MM.1S (cell line): ENCODE measurements at regions not wholly inside any gene's neighbourhood (a gene's known extent, or its start where the extent isn't known, plus 50 kb on each side); places are given as distances from the start of the nearest gene placed in this dataset.

Source experiments
- EZH2 ChIP-seq: fragments of 300-600 bp; sonication (generic); optimal IDR thresholded peaks from 2 replicates; pipeline ENCODE3; 2017; ENCODE audit warnings: low read depth, mild to moderate bottlenecking, antibody characterized with exemption, low read length, mixed read lengths
- EZH2phosphoT487 ChIP-seq: fragments of 300-600 bp; sonication (generic); IDR thresholded peaks from 2 replicates; pipeline ENCODE4 v1.6.1; 2018; ENCODE audit warnings: antibody characterized with exemption, low read length
- TF ChIP-seq, protein P1 (sequence below): fragments of 300-600 bp; sonication (generic); IDR thresholded peaks from 2 replicates; pipeline ENCODE4 v1.5.1; 2016; ENCODE audit warnings: antibody characterized with exemption, low read length, mixed read lengths

DNA sequence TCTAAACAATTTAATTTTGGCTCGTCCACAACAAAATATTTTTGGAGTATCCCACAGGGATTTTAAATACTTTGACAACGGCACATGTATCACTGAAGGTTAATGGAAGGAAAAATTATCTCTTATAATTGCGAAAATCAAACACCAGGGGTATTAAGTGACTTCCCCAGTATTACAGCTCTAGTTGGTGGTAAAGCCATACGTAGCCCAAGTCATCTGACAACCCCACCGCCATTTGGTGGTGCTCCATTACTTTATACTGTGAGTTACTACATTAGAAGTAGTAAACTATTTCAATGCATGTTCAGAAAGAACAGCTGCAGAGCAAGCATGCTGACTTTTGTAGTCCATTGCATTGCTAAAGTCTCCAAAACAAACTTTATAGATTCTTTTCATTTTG is 179.7 kb downstream of the HGF start:
- TF ChIP-seq, protein P1, sequence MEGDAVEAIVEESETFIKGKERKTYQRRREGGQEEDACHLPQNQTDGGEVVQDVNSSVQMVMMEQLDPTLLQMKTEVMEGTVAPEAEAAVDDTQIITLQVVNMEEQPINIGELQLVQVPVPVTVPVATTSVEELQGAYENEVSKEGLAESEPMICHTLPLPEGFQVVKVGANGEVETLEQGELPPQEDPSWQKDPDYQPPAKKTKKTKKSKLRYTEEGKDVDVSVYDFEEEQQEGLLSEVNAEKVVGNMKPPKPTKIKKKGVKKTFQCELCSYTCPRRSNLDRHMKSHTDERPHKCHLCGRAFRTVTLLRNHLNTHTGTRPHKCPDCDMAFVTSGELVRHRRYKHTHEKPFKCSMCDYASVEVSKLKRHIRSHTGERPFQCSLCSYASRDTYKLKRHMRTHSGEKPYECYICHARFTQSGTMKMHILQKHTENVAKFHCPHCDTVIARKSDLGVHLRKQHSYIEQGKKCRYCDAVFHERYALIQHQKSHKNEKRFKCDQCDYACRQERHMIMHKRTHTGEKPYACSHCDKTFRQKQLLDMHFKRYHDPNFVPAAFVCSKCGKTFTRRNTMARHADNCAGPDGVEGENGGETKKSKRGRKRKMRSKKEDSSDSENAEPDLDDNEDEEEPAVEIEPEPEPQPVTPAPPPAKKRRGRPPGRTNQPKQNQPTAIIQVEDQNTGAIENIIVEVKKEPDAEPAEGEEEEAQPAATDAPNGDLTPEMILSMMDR, result no peak
- no peak for TF ChIP-seq EZH2
- TF ChIP-seq EZH2phosphoT487, result no peak
